ENCODE measurements at regions not wholly inside any gene's neighbourhood (a gene's known extent, or its start where the extent isn't known, plus 50 kb on each side); places are given as distances from the start of the nearest gene placed in this dataset.

DNA sequence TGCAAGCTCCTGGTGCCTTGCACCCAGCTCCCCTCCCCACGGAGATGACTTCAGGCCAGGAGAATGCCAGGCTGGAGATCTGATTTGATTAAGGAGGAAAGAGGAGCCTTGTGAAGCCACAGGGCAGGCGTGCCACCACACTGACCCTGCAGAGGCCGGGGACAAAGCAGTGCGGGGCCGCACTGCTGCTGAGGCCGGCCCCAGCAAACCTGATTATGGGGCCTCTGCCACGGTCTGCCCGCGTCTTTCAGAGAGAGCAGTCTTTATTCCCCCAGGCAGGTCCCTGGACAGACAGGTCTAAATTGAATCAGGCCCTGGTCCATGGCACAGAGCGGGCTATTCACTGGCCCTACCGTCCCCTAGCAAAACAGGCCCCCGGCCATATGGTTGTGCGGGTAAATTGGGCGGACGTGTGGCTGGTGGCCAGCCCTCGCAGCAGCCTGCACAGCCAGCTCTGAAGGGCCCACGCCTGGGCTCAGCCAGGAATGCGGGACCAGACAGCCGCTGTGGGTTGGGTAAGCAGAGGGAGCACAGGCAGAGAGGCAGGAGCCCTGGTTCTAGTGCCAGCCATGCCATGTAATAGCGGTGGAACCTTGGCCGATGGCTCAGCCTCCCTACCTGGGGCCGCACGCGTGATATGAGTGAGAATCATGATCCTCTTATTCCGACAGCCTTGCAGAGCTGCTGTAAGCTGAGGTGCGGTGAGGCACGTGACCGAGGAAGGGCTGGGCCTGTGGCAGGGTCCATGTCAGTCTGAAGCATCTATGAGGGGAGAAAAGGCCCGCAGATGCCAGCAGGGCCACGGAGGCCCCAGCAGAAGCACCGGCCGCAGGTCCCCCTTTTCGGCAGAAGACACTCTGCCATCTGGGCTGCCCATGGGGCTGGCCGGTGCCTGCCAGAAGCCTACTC is 97.3 kb upstream of the MYCN start:
- Histone ChIP-seq H3K9me3 (no peaks in the 10 kb centered on the region), H3K27me3 (no peaks in the 10 kb centered on the region), H3K4me1 (no peaks in the 10 kb centered on the region), H3K4me3 (no peak overlapping the region), H3K27ac (no peak overlapping the region), H3K36me3 (no peaks in the 10 kb centered on the region)
- no peak for ATAC-seq
- WGBS, 2 donors (ENCODE audit: low coverage in 1 of 2), result 81 to 94% methylated on average over 3 to 6 of the region's 34 CpGs
- no peak for TF ChIP-seq POLR2AphosphoS5 (IDR thresholded peaks at IDR 0.05)
- no peak for TF ChIP-seq POLR2A (IDR thresholded peaks at IDR 0.05)
- no peak for TF ChIP-seq EP300 (IDR thresholded peaks at IDR 0.05)
- TF ChIP-seq, protein P1, sequence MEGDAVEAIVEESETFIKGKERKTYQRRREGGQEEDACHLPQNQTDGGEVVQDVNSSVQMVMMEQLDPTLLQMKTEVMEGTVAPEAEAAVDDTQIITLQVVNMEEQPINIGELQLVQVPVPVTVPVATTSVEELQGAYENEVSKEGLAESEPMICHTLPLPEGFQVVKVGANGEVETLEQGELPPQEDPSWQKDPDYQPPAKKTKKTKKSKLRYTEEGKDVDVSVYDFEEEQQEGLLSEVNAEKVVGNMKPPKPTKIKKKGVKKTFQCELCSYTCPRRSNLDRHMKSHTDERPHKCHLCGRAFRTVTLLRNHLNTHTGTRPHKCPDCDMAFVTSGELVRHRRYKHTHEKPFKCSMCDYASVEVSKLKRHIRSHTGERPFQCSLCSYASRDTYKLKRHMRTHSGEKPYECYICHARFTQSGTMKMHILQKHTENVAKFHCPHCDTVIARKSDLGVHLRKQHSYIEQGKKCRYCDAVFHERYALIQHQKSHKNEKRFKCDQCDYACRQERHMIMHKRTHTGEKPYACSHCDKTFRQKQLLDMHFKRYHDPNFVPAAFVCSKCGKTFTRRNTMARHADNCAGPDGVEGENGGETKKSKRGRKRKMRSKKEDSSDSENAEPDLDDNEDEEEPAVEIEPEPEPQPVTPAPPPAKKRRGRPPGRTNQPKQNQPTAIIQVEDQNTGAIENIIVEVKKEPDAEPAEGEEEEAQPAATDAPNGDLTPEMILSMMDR (IDR thresholded peaks at IDR 0.05), result no peak

DNA sequence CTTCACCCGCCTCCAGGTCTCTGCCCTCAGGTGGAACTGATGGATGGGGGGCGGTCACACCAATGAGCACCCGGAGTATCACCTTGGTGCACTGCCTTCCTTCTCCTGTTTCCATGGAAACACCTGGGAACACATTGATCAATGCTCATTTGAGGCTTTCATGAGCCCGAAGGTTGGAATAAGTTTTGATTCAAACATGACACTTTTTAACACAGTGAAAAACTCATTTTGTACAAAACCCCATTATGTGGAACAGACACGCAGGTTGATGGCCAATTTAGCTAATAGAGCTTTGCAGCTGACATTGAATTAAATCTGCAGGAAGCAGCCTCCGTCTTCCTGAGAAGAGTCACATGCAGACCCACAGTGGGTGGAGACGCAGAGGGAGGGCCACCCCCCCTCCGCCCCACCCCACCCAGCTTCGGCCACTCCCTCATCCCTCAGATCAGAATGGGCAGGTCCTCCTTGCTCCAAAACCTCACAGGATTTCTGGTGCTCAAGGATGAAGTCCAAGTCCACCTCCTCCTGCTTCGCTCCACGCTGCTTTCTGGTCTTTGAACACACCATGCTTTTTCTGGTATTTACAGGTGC is 96.0 kb upstream of the MYCN start:
- Histone ChIP-seq H3K4me3 (no peak overlapping the region), H3K9me3 (peaks cover 0 to 8% (median 0%) of the 10 kb centered on the region in 3 donors), H3K4me1 (no peaks in the 10 kb centered on the region), H3K27ac (no peak overlapping the region), H3K27me3 (no peaks in the 10 kb centered on the region), H3K36me3 (no peaks in the 10 kb centered on the region)
- TF ChIP-seq POLR2AphosphoS5 (IDR thresholded peaks at IDR 0.05) (no peak), EP300 (IDR thresholded peaks at IDR 0.05) (no peak), POLR2A (IDR thresholded peaks at IDR 0.05) (no peak)
- TF ChIP-seq, protein P1 (IDR thresholded peaks at IDR 0.05), result no peak
- no peak for ATAC-seq
- WGBS, 2 donors (ENCODE audit: low coverage in 1 of 2), result 38 to 90% methylated on average over 4 to 7 of the region's 11 CpGs

DNA sequence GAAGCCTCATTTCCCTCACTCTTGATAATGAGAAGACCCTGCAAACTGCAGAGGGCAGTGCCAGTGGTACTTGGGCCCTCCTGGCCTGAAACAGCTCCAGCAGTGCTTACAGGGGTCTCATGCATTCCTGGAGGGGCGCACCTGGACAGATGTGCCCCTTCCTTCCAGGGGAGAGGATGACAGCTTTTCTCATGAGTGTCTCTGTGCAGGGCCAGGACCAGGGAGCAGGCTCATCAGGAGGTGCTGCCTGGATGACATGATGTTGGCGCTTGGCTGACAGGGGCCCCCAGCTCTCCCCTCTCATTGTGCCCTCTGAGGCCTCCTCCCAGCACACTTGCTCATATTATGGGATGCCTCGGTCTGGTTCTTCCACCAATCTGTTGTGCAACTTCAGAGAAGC is 95.1 kb upstream of the MYCN start:
- TF ChIP-seq POLR2A (IDR thresholded peaks at IDR 0.05) (no peak), EP300 (IDR thresholded peaks at IDR 0.05) (no peak), POLR2AphosphoS5 (IDR thresholded peaks at IDR 0.05) (no peak)
- TF ChIP-seq, protein P1 (IDR thresholded peaks at IDR 0.05), result no peak
- Histone ChIP-seq H3K36me3 (no peaks in the 10 kb centered on the region), H3K27me3 (no peaks in the 10 kb centered on the region), H3K4me1 (no peaks in the 10 kb centered on the region), H3K9me3 (peaks cover 0 to 17% (median 0%) of the 10 kb centered on the region in 3 donors), H3K27ac (no peak overlapping the region), H3K4me3 (no peak overlapping the region)
- 68% methylated on average over 3 of the region's 3 CpGs; no CpG with 5 or more reads in 1 of the 2 donors for WGBS, 2 donors (ENCODE audit: low coverage in 1 of 2)
- no peak for ATAC-seq

DNA sequence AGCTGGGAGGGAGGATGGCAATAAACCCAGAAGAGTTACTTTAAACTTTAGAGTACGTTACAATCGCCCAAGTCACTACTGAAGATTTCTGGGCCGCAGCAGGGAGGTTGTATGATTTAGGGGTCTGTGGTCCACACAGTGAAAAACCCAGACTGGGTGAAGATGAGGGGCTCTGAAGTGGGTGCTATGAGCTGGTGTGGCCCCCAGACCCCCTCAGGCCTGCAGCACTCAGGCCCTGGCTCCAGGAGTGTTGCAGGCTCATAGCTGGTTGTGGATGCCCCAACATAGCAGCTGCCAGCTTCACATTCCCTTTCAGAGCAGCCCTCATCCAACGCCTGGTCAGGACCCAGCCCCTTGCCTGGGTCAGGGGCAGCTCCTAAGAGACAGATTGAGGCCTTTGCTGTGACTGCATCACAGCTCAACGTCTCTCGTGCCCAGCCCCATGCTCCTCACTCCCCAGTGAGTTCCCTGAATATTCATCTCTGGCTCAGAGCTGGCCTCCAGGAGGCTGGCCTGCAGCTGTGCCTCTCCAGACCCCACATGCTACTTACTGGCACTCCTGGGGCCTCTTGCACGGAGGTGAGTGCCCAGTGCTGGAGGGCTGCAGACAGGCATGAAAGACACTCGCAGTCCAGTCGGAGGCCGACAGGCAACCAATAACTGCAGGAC is 94.5 kb upstream of the MYCN start:
- no peak overlapping the region for H3K27ac ChIP-seq
- TF ChIP-seq POLR2AphosphoS5 (IDR thresholded peaks at IDR 0.05), result no peak
- no peak for TF ChIP-seq EP300 (IDR thresholded peaks at IDR 0.05)
- TF ChIP-seq, protein P1 (IDR thresholded peaks at IDR 0.05), result no peak
- TF ChIP-seq POLR2A (IDR thresholded peaks at IDR 0.05), result no peak
- no peak for ATAC-seq
- H3K9me3 ChIP-seq, result peaks cover 0 to 17% (median 0%) of the 10 kb centered on the region in 3 donors
- H3K36me3 ChIP-seq, result no peaks in the 10 kb centered on the region
- no peak overlapping the region for H3K4me3 ChIP-seq
- H3K4me1 ChIP-seq, result no peaks in the 10 kb centered on the region
- no peaks in the 10 kb centered on the region for H3K27me3 ChIP-seq
- 100% methylated on average over 3 of the region's 10 CpGs; no CpG with 5 or more reads in 1 of the 2 donors for WGBS, 2 donors (ENCODE audit: low coverage in 1 of 2)
